ENCODE measurements at regions not wholly inside any gene's neighbourhood (a gene's known extent, or its start where the extent isn't known, plus 50 kb on each side); places are given as distances from the start of the nearest gene placed in this dataset.

DNA sequence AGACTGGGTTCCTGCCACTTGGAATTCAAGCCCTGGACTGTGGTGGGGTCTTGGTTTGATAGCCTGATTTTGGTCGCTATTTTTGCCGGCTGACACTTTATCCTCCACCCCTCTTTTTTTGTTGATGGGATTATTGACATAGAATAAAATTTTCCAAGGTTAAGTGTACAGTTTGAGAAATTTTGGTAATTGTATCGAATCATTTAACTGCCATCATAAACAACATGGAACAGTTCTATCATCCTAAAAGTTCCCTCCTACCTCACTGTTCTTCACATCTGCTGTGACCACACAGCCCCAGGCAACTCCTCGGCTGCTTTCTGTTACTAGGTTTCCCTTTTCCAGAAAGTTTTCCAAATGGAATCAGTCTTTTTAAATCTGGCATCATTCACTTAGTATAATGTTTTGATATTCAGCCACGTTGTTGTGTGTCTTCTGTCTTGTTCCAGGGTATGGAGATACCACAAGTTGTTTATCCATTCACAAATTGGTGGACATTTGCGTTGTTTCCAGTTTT is 50.6 kb upstream of the STEAP1B start:
- intact Hi-C loops (cut with DNase I): no loop called here
- Histone ChIP-seq H3K27me3 (no peaks in the 10 kb centered on the region), H3K4me3 (peak overlapping the region in 1 of 2 donors; percentile 60), H3K36me3 (no peaks in the 10 kb centered on the region), H3K9me3 (no peaks in the 10 kb centered on the region), H3K4me1 (peaks cover 5 to 10% of the 10 kb centered on the region in 2 donors), H3K27ac (no peak overlapping the region)
- TF ChIP-seq, protein P1, sequence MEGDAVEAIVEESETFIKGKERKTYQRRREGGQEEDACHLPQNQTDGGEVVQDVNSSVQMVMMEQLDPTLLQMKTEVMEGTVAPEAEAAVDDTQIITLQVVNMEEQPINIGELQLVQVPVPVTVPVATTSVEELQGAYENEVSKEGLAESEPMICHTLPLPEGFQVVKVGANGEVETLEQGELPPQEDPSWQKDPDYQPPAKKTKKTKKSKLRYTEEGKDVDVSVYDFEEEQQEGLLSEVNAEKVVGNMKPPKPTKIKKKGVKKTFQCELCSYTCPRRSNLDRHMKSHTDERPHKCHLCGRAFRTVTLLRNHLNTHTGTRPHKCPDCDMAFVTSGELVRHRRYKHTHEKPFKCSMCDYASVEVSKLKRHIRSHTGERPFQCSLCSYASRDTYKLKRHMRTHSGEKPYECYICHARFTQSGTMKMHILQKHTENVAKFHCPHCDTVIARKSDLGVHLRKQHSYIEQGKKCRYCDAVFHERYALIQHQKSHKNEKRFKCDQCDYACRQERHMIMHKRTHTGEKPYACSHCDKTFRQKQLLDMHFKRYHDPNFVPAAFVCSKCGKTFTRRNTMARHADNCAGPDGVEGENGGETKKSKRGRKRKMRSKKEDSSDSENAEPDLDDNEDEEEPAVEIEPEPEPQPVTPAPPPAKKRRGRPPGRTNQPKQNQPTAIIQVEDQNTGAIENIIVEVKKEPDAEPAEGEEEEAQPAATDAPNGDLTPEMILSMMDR (IDR thresholded peaks at IDR 0.05): no peak
- no peak for DNase-seq (ENCODE audit: low spot score in 2 of 2)

- H3K4me3 ChIP-seq: peak overlapping the region; percentile 34 to 60
- intact Hi-C loops (cut with DNase I): no loop called here
- TF ChIP-seq, protein P1 (IDR thresholded peaks at IDR 0.05): peak in 2 of 3 experiments; percentile 70 to 80
- H3K4me1 ChIP-seq: peaks cover 5 to 10% of the 10 kb centered on the region in 2 donors
- H3K27ac ChIP-seq: no peak overlapping the region
- H3K9me3 ChIP-seq: no peaks in the 10 kb centered on the region
- no peaks in the 10 kb centered on the region for H3K36me3 ChIP-seq
- DNase-seq (ENCODE audit: low spot score in 2 of 2): no peak
- H3K27me3 ChIP-seq: no peaks in the 10 kb centered on the region
These were observed 49.9 kb upstream of the STEAP1B start for GRCh38 chr7:22549667-22550513.
